ENCODE measurements at regions not wholly inside any gene's neighbourhood (a gene's known extent, or its start where the extent isn't known, plus 50 kb on each side); places are given as distances from the start of the nearest gene placed in this dataset.

DNA sequence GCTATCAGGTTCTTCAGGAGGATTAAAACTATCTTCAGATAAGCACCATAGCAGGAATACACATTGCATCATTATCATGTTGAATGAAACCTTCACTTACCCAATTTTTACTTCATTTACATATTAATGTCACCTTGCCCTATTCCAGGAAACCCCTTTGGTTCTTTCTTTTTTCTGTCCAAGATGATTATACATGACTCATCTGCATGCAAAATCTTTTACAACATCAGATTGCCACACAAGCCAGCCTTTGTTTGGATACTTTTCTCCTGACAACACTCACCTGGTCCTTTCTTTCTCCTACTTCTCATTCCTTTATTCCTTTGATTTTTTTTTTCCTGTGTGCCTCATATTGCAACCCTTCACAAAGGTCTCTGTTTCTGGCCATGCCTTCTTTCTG lies 200.5 kb upstream of the POU3F2 start:
- DNase-seq (ENCODE audit: low read depth in 2 of 2), result no peak

DNA sequence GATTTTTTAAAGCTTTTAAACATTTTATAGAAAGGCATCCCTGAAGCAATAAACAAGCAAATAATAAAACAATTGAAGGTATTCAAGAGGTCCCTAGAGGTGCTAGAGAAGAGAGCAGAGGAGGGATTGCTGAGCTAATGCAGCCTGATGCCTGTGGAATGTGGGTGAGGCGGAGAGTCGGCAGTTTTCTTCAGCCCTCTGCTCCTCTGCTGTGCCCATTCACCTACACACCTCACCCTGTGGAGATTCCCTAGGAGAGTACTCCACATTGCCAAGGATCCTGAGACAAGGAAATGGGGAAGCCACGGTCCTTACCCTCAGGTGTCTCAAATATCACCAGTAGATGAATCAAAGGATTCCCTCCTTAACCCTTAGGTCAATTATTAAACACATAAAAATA lies 199.8 kb upstream of the POU3F2 start:
- DNase-seq (ENCODE audit: low read depth in 2 of 2), result no peak

DNA sequence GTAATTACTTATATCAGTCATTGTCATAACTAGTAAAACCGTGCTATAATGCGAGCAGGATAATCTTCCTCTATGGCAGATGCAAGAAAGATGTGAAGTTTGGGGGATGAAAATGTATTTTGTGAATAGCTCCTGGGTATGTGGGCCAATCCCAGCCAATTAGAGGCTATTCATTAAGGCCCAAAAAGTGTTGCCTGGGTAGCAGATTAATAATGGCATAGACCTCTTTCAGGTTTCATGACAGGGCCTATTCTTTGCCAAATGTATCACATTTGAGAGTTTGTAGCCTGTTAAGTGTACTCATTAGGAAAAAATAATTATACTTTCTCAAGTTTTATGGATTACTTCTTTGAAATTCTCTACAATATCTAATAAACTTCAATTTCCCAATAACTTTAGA lies 199.2 kb upstream of the POU3F2 start:
- DNase-seq (ENCODE audit: low read depth in 2 of 2), result no peak

DNA sequence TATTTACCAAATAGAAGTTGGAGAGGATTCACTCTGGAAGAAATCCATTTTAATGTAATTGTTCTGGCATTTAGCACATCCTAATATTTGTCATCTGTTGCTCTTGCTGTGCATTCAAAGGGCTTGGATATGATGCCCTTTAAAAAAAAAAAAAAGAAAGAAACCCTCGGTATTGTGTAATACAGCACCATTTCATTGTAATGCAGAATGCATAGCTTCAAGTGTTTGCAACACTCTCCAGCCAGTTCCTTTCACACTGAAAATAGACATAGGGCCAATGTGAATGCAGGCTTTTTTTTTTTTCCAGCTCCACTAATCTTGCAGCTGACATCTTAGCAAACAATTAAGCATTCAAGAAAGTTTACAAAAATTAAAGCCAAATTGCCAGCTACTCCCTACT lies 197.4 kb upstream of the POU3F2 start:
- no peak for DNase-seq (ENCODE audit: low read depth in 2 of 2)

DNA sequence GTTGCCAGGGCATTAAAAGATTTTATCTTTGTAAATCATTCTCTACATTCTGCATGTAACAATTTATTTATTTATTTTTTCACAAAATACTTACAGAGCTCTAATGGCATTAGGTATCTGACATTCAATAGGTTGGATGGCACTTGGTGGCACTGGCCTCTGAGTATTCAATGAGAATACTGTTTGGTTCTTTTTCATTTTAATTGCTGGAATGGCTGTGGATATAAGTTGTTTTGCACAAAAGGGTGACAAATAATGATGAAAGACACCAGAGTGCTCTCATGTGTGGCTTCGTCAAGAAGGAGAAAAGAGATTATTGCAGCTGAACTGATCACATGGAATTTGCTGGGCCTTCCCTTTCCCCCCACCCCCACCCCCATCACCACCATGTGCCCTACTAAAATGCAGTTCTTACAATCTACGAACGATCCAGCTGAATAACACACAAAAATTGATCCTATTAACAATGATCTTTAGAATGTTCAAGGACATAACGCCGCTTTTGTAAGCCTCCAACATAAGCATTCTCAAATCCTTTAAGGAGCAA lies 195.2 kb upstream of the POU3F2 start:
- DNase-seq (ENCODE audit: low read depth in 2 of 2), result no peak

DNA sequence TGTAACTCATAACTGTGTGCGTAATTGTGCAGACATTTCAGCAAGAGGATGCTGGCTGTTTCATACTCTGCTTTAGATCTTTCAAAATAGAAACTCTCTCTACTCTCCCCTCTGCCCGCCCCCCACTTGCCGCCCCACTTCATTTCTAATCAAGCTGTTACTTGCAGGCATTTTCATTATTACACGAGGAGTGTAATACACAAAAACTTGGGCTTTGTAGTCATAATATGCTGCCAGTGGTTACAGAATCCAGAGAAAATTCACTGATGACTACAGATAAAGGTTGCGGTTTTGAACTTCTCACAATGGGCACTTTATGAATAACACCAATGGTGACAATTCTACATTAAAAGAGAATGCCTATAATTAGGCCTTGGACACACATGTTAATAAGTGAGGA lies 194.0 kb upstream of the POU3F2 start:
- no peak for DNase-seq (ENCODE audit: low read depth in 2 of 2)

DNA sequence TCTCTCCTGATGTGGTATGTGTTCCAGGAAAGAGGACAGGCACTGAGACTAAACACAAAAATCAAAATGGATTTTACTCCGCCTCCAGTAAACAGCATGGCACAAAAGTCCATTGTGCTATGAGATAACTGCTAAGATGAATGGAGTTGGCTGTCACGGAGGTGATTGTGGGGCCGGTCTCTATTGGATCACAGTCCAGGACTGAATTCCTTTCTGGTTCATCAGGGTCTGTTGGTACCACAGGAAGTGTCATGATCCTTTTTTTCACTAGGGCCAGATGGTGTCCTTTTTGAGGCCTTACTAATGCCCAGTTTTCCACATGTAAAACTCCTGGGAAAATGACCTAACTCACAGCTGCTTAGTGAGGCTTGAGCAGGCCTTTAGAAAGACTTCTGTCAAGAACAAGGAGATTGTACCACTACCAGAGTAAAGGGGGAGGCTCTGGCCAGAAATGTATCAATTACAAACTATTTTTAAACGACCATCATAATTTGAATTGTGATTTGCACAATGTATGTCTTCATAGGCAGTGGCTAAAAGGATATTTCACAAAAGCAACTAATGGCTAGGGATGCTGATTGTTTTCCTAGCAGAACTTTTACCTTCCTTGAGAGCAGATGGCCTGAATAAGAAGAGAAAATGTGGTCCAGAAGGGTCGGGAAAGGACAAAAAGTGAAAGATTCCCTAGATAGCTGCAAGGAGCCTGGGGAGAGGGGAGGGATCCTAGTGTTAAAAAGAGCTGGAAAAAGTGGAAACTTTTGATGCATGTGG lies 192.2 kb upstream of the POU3F2 start:
- no peak for DNase-seq (ENCODE audit: low read depth in 2 of 2)

DNA sequence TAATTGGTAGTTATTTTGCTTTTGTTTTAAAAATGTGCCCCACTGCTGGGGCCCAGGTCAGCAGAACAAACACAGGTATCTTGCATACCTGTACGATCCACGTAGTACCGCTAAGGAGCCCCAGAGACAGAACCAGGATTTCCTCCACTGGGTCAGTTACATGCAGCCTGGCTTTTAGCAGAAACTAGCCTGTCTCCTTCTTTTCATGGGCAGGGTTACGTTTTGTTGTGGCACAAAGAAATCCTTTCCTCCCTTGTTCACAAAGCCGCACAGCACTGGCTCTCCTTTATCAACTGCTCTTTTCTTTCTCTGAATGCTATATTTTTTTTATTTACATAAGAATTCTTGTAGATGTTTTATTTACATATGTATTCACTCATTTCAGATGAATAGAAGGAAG lies 190.3 kb upstream of the POU3F2 start:
- no peak for DNase-seq (ENCODE audit: low read depth in 2 of 2)

DNA sequence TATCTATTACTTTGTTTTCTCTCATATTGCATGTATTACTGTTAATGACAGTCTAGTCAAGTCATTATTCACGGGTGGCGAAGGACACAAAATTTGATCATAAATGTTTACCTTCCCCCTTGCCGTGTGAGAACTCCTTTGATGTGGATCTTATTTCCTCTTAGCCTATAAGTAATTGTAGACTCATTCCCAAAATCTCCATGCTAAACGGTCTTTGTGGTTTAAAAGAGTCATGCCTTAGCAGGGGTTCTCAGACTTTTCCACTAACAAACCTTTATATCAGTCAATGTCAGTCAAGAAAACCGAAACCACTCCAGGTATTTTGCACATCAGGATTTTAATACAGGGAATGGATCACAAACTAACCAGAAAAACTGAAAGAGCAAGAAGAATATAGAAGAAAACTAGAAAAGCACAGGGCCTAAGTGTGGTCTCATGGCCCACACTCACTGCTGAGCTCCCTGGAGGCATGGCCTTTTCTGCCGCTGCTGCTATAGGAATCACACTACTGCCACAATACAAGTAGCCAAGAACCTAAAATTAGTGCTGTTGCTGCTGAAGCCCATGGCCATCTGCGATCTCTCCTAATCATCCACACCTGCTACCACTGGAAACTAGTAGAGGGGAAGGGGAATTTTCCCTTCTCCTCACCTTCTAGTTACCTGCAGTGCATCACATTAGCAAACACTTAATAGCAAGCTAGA lies 186.0 kb upstream of the POU3F2 start:
- DNase-seq (ENCODE audit: low read depth in 2 of 2), result no peak

DNA sequence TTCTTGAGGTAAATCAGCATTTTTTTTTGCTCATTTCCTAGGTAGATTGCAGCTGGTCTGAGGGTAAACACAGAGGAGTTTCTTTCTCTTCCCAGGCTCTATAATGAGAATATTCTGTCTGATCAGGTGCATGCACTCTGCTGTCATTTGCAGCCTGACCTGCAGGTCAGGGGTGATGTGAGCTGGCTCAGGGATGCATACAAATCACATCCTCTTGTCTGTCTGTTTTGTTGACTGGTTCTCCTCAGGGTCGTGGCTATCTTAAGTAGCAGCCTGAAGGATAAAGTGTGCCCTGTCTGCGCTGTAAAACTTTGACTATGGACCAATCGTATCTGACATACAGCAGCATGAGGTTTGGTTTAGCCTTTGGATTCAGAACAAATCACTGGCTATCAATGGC lies 183.4 kb upstream of the POU3F2 start:
- no peak for DNase-seq (ENCODE audit: low read depth in 2 of 2)

DNA sequence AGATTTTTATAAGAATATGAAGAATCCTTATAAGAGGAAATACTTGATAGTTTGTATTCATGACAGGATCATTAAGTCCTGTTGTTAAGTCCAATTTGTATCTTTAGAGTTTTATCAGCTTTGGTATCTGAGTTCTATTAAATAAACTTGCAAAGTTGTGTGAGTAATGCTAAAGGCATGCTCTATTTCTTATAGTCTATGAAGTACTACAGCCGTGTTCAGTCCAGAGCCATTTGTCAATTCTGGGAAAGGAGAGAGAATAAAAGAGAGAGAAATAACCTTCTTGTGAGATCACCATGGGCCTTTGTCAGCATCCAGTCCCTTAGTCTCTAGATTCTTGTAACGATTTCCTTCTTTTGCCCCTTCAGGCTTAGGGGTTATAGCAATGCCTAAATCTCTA lies 181.2 kb upstream of the POU3F2 start:
- no peak for DNase-seq (ENCODE audit: low read depth in 2 of 2)

DNA sequence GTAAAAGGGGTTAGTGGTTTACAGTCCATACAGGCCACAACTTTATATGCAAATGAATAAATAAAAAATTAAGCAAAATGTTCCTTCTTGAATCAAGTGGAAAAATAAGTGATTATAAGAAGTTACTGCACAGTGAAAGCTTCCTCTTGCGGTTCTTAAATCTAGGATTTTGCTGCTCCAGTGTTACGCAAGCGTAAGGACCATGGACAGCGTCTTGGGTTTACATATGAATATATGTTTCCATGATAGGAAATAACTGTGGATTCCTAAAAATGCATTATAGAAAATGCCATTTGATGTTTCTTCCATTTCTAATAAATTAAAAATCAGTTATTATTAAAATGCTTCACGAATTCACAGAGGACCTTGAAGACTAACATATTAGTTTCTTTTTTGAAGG lies 176.6 kb upstream of the POU3F2 start:
- DNase-seq (ENCODE audit: low read depth in 2 of 2), result peak in 1 of 2 donors; percentile 2

DNA sequence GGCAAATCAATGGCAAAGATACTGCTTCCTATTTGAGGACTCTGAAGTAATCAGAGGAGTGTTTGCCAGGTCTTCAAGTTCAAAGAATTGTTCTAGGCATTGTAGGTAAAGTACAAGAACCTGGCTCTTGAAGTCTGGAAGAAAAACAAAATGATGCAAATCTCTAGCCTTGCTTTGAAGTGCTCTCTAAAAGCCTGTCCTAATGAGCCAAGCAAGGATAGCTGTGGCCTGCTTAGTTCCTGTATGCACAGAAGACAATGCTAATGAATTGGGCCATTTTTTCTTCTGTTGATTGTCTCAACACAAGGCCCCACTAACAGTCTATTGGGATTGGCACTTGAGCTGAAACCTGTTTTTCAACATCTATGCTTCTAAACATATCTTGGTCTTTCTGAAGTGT lies 165.0 kb upstream of the POU3F2 start:
- DNase-seq (ENCODE audit: low read depth in 2 of 2), result no peak

DNA sequence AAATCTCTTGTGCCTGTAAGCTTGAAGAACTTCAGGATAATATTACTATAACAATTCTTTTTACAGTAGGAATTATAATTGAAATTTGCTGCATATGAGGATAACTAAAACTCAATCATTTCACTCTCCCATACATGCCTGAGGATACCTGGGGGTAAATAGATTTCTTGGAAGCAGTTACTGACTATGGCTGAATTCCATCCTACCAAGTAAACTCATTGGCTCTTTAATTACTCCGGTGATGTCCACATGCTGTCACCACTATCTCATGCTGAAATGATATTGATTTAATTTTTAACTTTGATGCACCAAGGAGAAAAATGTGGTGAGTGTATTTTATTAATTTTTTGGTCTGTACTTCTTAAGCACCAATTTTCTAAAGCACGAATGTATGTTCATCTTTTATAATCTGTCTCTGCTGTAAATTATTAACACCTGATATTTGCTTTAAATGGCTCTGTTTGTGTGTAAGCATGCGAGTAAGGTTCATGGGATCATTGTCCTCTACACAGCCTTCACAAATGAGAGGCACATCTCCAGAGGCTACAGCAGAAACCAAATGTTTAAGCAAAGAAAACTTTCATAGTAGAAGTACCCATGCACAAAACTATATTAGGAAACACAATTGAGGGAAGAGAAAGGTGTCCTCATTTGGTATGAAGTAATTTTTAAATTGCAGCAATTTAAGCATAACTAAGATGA lies 164.2 kb upstream of the POU3F2 start:
- DNase-seq (ENCODE audit: low read depth in 2 of 2), result no peak

DNA sequence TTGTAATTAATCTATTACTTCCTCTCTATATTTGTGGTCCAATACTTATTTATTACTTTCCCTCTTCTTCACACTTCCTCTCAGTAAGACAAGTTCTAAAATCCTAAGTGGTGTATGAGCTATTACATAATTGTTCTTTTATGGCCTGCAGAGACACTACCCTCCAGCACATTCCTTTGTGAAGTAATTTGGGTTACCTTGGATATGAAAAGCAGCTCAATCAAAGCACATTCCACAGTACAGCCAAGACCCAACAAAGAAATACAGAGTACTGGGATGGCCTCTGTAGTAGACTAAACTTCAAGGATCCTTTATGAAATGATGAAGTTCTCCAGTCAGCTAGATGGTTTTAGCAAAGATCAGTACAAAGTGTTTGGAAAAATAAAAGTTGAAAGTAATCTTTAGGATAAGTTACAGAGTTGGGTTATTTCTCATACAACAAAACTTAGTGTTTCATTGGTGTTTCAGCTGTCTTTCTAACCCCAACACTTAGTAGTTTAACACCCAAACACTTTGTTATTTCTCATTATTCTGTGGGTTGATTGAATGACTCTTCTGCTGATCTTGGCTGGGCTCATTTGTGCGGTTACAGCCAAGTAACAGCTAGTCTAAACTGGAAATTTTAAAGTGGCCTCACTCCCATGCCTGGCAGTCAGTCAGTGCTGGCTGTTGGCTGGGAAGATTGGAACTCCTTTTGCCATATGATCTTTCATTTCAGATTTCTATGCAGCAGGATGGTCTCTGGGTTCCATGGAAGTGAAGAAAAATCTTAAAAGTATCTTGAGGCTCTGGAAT lies 161.5 kb upstream of the POU3F2 start:
- no peak for DNase-seq (ENCODE audit: low read depth in 2 of 2)

DNA sequence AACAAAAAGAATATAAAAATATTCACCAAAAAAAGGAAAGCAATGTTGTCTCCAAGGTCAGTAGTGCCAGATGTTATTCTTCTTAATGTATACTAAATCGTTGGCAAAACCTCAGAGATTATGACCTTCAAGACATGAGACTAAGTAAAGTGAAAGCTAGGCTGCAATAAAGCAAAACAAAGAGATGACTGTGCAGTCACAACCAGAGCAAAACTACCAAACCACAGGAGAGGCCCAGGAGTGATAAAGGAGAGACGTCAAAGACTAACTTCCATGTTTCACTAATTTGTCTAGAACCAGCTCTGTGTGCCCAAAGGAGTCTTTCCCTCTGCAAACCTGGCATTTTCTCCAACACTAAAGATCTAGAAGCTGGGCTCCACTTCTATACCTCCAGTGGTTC lies 155.9 kb upstream of the POU3F2 start:
- DNase-seq (ENCODE audit: low read depth in 2 of 2), result no peak

DNA sequence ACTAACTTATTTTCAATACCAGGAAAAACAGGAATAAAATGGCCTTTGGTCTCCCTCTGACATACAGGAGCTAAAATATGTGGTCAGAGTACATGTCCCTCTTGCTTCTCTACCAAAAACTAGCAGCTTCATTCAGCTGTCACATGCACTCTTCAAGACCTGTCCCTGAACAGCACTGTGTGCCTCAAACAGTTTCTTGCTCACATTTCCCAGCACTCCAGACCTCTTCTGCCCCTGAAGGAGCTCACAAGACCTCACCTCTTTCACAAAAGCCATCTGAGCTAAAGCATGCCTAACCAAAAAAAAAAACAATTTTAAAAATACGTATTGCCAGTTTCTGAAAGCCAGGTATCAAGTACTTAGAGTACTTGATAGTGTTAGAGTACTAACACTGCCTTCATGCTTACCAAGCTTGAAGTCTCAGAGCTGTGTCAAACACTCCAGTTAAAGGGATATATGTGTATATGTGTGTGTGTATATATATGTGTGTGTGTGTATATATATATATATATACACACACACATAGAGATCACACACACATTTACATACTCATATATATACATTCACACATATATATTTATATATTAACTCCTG lies 148.3 kb upstream of the POU3F2 start:
- DNase-seq (ENCODE audit: low read depth in 2 of 2), result no peak

DNA sequence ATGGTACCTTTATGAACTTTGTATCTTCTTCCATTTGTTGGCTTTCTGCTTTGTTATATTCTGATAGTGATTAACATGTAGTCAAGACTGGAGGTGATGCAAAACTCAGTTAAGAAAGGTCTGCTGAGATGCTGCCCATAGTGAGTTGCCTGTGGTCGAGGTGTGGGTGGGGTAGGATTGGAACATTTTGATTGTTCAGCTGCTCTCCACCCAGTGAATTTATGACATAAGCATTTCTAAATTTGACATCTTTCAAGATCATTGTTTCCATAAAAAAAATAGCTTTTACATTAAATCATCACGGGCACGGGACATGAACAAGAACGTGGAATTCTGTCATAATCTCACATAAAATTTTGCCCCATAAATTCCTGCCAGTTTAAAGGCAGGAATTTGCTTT lies 146.6 kb upstream of the POU3F2 start:
- DNase-seq (ENCODE audit: low read depth in 2 of 2), result no peak

DNA sequence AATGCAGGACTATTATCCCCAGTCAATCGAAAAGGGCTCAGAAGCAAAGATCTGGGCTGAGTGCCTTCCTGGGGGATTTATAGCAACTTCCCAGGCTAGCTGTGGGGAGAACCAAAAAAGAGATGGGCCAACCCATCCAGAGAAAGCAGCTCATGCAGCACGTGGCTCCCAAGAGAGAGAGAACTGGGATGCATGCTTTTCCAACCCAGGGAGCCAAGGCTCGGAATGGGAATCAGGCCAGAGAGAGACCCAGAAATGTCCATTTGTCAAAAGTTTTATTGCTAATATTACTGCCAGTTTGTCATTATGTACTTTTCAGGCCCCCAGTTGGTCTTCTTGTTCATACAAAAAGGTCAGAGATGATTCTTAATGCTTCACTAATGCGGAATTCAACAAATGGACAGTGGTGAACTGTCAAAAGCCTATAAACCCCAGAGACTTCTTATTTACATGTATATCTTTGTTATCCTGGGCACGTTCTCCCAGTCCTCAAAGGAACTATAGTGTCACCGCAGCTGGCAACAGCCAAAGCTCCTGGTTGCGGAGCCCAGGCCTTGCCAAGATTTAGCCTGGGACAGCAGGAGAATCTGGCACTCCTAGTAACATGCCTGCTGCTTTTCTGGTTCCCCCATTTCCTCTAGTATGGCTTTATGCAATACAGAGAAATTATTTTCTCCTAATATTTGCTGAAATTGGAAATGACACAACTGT lies 139.1 kb upstream of the POU3F2 start:
- DNase-seq (ENCODE audit: low read depth in 2 of 2), result no peak

DNA sequence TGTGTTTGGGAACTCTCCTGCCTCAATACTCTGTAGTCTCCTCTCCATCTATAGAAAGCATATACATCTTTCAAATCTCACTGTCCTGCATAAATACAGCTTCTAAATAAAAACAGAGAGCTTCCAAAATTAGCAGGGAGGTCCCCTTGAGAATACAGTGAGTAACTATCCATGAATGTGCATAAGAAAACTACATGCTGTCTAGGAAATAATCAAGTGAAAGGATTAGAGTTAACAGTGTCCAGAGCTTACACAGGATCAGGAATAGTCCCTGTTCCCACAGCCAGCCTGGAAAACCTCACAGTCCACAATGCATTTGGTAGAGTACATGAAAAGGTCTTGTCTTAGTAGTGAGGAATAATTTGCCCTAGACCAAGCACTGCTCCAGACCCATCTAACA lies 123.0 kb upstream of the POU3F2 start:
- no peak for DNase-seq (ENCODE audit: low read depth in 2 of 2)

DNA sequence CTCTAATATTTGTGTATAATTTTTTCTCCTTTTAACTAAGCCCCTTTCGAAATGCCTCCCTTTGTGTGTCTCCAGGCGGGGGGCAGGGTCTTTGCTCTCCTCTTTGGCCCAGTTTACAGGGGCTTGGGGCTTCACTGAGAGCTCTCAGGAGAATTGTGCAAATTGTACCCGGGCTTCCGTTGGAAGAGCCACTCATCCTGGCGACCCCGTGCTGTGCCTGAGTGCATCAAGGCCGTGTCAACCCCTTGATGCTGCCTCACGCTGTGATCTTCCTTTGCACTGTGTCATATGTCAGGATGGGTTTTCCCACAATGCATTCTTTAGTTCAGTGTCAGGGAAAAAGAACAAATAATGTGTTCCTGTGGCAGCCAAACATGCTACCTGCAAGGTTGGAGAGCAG lies 118.0 kb upstream of the POU3F2 start:
- DNase-seq (ENCODE audit: low read depth in 2 of 2), result no peak
